ENCODE measurements at regions not wholly inside any gene's neighbourhood (a gene's known extent, or its start where the extent isn't known, plus 50 kb on each side); places are given as distances from the start of the nearest gene placed in this dataset.
"Not testable (repeated sequence)": the region's sequence is repeated elsewhere in the genome, so short reads cannot be mapped to it uniquely, and the experiment has no call there.

DNA sequence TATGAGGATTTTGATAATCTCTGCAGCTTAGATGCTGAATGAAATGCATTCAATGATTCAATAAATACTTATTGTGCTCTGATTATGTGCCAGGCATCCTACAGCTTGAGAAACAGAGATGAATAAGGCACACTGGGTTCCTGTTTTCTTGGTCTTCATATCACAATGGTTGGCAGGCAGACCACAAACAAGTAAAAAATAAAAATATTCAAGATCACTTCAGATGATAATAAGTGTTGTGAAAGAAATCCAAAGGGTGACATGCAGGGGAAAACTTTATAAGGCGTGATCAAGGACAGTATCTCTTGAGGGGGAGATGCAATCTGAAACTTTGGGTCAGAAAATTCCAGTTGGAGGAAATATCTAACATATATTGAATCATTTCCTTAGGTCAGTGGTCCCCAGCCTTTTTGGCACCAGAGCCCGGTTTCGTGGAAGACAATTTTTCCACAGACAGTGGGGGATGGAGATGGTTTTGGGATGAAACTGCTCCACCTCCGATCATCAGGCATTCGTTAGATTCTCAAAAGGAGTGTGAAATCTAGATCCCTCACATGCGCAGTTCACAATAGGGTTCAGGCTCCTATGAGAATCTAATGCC lies 73.7 kb upstream of the RAP1B start:
- H3K9me3 ChIP-seq (ENCODE audit: control extremely low read depth in 1 of 5, control insufficient read depth in 4 of 5, insufficient read depth in 2 of 5, low read depth in 1 of 5, low read length in 4 of 5) = peaks cover 0 to 5% (median 0%) of the 10 kb centered on the region in 5 experiments
- no peak overlapping the region for H3K4me3 ChIP-seq (ENCODE audit: control insufficient read depth in 1 of 7, extremely low read depth in 1 of 7, insufficient read depth in 4 of 7, low read depth in 2 of 7, low read length in 6 of 7)
- H3K27me3 ChIP-seq (replicated peaks in 2 of 5; ENCODE audit: control insufficient read depth in 4 of 5, insufficient read depth in 5 of 5, low read length in 4 of 5) = no peaks in the 10 kb centered on the region
- CTCF ChIA-PET = interaction anchor here (1.2 kb wide), 1 partner anchor 88 kb away, joined by 3 read pairs; no protein-coding TSS in a partner anchor
- 86% methylated on average over 6 of the region's 6 CpGs for WGBS (ENCODE audit: insufficient coverage)
- POLR2A ChIA-PET = interaction anchor here (1.4 kb wide), 1 partner anchor 74 kb away, joined by 4 read pairs; the partner anchor contains the start of gene RAP1B
- no peak overlapping the region for H3K27ac ChIP-seq (ENCODE audit: insufficient read depth in 1 of 2, low read depth in 1 of 2, low read length in 2 of 2, poor library complexity in 1 of 2, severe bottlenecking in 2 of 2)
- peaks cover 9 to 37% (median 31%) of the 10 kb centered on the region in 4 experiments for H3K4me1 ChIP-seq (ENCODE audit: control extremely low read depth in 1 of 4, control insufficient read depth in 4 of 4, insufficient read depth in 4 of 4, low read length in 3 of 4)
- H3K36me3 ChIP-seq (ENCODE audit: control insufficient read depth in 4 of 4, insufficient read depth in 4 of 4, low read length in 3 of 4) = no peaks in the 10 kb centered on the region
- DNase-seq = peak; percentile 44 to 88 (median 83)

DNA sequence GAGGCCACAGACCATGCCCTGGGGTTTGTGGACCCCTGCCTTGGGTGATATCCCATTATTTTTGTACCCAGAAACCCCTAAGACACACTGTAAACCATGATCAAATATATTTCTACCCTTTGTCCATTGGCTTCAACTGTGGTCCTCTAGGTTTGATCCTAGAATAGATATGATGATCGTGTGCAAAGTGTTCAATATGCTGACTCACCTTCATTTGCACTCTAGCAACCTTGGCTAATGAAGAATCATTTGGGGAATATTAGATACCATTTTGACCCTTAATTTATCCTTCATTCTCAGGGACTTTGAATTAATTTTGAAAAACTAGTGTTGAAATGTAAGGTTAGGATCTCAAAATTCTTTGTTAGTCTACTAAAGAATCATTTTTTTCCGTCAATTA lies 73.1 kb upstream of the RAP1B start:
- Histone ChIP-seq H3K27ac (ENCODE audit: insufficient read depth in 1 of 2, low read depth in 1 of 2, low read length in 2 of 2, poor library complexity in 1 of 2, severe bottlenecking in 2 of 2) (no peak overlapping the region), H3K4me3 (ENCODE audit: control insufficient read depth in 1 of 7, extremely low read depth in 1 of 7, insufficient read depth in 4 of 7, low read depth in 2 of 7, low read length in 6 of 7) (no peak overlapping the region), H3K36me3 (ENCODE audit: control insufficient read depth in 4 of 4, insufficient read depth in 4 of 4, low read length in 3 of 4) (no peaks in the 10 kb centered on the region), H3K4me1 (ENCODE audit: control extremely low read depth in 1 of 4, control insufficient read depth in 4 of 4, insufficient read depth in 4 of 4, low read length in 3 of 4) (peaks cover 9 to 37% (median 31%) of the 10 kb centered on the region in 4 experiments), H3K9me3 (ENCODE audit: control extremely low read depth in 1 of 5, control insufficient read depth in 4 of 5, insufficient read depth in 2 of 5, low read depth in 1 of 5, low read length in 4 of 5) (peaks cover 0 to 5% (median 0%) of the 10 kb centered on the region in 5 experiments), H3K27me3 (replicated peaks in 2 of 5; ENCODE audit: control insufficient read depth in 4 of 5, insufficient read depth in 5 of 5, low read length in 4 of 5) (no peaks in the 10 kb centered on the region)
- ChIA-PET CTCF (interaction anchor here (1.2 kb wide), 1 partner anchor 89 kb away, joined by 3 read pairs; no protein-coding TSS in a partner anchor), POLR2A (interaction anchor here (1.4 kb wide), 1 partner anchor 73 kb away, joined by 4 read pairs; the partner anchor contains the start of gene RAP1B)
- DNase-seq = no peak
- WGBS (ENCODE audit: insufficient coverage) = 100% methylated on average over 1 of the region's 2 CpGs

DNA sequence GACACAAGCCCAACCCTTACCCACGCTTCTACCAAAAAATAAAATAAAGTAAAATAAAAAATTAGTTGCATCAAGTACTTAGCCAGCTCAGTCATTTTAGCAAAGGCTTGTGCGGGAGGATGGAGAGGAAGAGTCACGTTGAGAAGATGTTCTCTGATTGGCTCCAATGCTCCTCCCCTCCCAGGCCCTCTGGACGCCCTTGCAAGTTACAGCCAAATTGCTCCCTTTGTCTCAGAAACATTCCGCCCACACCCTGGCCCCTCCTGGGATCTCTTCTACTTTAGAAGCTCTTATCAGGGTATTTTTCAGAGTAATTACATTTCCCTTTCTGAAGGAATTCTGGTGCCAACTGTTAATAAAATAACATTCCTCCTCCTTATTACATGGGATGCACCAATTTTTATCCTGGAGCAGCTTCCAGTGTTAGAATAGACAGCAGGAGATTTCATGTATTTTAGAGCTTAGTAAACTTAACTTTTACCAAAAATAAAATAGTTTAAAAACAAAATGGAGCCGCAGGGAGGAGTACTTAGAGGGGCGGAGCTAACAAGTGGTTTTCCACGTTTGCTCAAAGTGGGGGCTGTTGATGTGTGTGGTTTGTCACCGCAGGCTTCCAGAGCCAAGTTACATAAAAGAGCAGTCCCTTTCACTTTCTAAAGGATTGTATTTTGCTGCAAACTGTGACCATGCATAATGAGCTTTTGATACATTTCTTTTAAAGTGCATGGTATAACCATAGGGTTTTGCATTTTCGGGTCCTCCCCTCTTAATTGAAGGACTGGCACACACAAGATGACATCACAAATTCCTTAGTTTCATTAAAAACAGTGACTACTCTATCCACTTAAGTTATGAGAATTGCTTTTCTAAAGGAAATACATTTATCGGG lies 71.7 kb upstream of the RAP1B start:
- Histone ChIP-seq H3K27ac (ENCODE audit: insufficient read depth in 1 of 2, low read depth in 1 of 2, low read length in 2 of 2, poor library complexity in 1 of 2, severe bottlenecking in 2 of 2) (peak overlapping the region; percentile 50 to 78), H3K9me3 (ENCODE audit: control extremely low read depth in 1 of 5, control insufficient read depth in 4 of 5, insufficient read depth in 2 of 5, low read depth in 1 of 5, low read length in 4 of 5) (peaks cover 0 to 8% (median 0%) of the 10 kb centered on the region in 5 experiments), H3K27me3 (replicated peaks in 2 of 5; ENCODE audit: control insufficient read depth in 4 of 5, insufficient read depth in 5 of 5, low read length in 4 of 5) (no peaks in the 10 kb centered on the region), H3K4me1 (ENCODE audit: control extremely low read depth in 1 of 4, control insufficient read depth in 4 of 4, insufficient read depth in 4 of 4, low read length in 3 of 4) (peaks cover 9 to 37% (median 31%) of the 10 kb centered on the region in 4 experiments), H3K4me3 (ENCODE audit: control insufficient read depth in 1 of 7, extremely low read depth in 1 of 7, insufficient read depth in 4 of 7, low read depth in 2 of 7, low read length in 6 of 7) (peak overlapping the region in 6 of 7 experiments; percentile 19 to 66 (median 41)), H3K36me3 (ENCODE audit: control insufficient read depth in 4 of 4, insufficient read depth in 4 of 4, low read length in 3 of 4) (no peaks in the 10 kb centered on the region)
- ChIA-PET POLR2A (interaction anchor here (0.9 kb wide), 1 partner anchor 173 kb away, joined by 3 read pairs; no protein-coding TSS in a partner anchor), CTCF (interaction anchor here (0.9 to 1.9 kb wide), 5 partner anchors 12 to 181 kb away, joined by 3 to 5 read pairs (median 4); no protein-coding TSS in a partner anchor)
- WGBS (ENCODE audit: insufficient coverage) = 29% methylated on average over 7 of the region's 11 CpGs
- DNase-seq = peak; percentile 92 to 99 (median 98)

DNA sequence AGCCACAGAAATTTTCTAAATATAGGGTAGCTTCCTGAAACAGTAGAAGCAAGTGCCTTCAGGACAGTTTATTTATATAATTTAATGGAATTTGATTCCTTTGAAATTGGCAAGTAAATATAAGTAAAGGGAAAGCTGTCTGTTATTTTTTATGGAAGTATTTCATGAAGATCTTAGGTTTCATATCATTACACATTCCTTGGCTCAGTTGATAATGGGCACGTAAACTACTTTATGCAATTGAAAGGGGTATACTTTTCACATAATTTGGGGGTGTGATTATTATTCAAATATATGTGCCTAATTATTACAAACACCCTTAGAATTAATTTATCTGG lies 71.1 kb upstream of the RAP1B start:
- Histone ChIP-seq H3K4me3 (ENCODE audit: control insufficient read depth in 1 of 7, extremely low read depth in 1 of 7, insufficient read depth in 4 of 7, low read depth in 2 of 7, low read length in 6 of 7) (peak overlapping the region in 6 of 7 experiments; percentile 12 to 66 (median 41)), H3K4me1 (ENCODE audit: control extremely low read depth in 1 of 4, control insufficient read depth in 4 of 4, insufficient read depth in 4 of 4, low read length in 3 of 4) (peaks cover 9 to 37% (median 31%) of the 10 kb centered on the region in 4 experiments), H3K36me3 (ENCODE audit: control insufficient read depth in 4 of 4, insufficient read depth in 4 of 4, low read length in 3 of 4) (no peaks in the 10 kb centered on the region), H3K27ac (ENCODE audit: insufficient read depth in 1 of 2, low read depth in 1 of 2, low read length in 2 of 2, poor library complexity in 1 of 2, severe bottlenecking in 2 of 2) (peak overlapping the region; percentile 29 to 50), H3K27me3 (replicated peaks in 2 of 5; ENCODE audit: control insufficient read depth in 4 of 5, insufficient read depth in 5 of 5, low read length in 4 of 5) (no peaks in the 10 kb centered on the region), H3K9me3 (ENCODE audit: control extremely low read depth in 1 of 5, control insufficient read depth in 4 of 5, insufficient read depth in 2 of 5, low read depth in 1 of 5, low read length in 4 of 5) (peaks cover 0 to 8% (median 2%) of the 10 kb centered on the region in 5 experiments)
- no peak for DNase-seq
- CTCF ChIA-PET = interaction anchor here (0.9 to 1.9 kb wide), 4 partner anchors 12 to 181 kb away, joined by 3 to 5 read pairs (median 4); no protein-coding TSS in a partner anchor
- WGBS (ENCODE audit: insufficient coverage) = no CpG with 5 or more reads among the region's 1 CpG
- POLR2A ChIA-PET = interaction anchor here (0.9 kb wide), 1 partner anchor 174 kb away, joined by 3 read pairs; no protein-coding TSS in a partner anchor

DNA sequence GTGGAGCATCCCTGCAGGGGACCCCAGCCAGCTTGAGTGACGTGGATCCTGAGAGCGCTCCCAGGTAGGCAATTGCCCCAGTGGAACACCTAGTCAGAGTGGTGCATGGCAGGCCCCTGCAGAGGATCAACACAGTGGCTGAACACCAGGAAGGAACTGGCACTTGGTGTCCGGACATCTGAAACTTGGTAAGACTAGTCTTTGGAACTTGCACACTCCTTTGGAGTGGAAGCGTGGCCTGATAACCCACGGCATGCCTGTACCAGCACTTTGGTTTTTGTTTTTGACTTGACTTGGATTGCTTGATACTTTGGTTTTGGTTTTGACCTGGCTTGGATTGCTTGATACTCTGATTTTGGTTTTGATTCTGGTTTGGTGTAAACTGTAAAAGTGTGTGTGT lies 69.9 kb upstream of the RAP1B start:
- H3K27ac ChIP-seq (ENCODE audit: insufficient read depth in 1 of 2, low read depth in 1 of 2, low read length in 2 of 2, poor library complexity in 1 of 2, severe bottlenecking in 2 of 2); H3K4me3 ChIP-seq (ENCODE audit: control insufficient read depth in 1 of 7, extremely low read depth in 1 of 7, insufficient read depth in 4 of 7, low read depth in 2 of 7, low read length in 6 of 7); H3K36me3 ChIP-seq (ENCODE audit: control insufficient read depth in 4 of 4, insufficient read depth in 4 of 4, low read length in 3 of 4); CTCF ChIA-PET; H3K27me3 ChIP-seq (replicated peaks in 2 of 5; ENCODE audit: control insufficient read depth in 4 of 5, insufficient read depth in 5 of 5, low read length in 4 of 5); POLR2A ChIA-PET; DNase-seq: not testable (repeated sequence)
- H3K9me3 ChIP-seq (ENCODE audit: control extremely low read depth in 1 of 5, control insufficient read depth in 4 of 5, insufficient read depth in 2 of 5, low read depth in 1 of 5, low read length in 4 of 5) = peaks cover 0 to 15% (median 2%) of the 10 kb centered on the region in 5 experiments
- 100% methylated on average over 5 of the region's 5 CpGs for WGBS (ENCODE audit: insufficient coverage)
- peaks cover 9 to 37% (median 31%) of the 10 kb centered on the region in 4 experiments for H3K4me1 ChIP-seq (ENCODE audit: control extremely low read depth in 1 of 4, control insufficient read depth in 4 of 4, insufficient read depth in 4 of 4, low read length in 3 of 4)

DNA sequence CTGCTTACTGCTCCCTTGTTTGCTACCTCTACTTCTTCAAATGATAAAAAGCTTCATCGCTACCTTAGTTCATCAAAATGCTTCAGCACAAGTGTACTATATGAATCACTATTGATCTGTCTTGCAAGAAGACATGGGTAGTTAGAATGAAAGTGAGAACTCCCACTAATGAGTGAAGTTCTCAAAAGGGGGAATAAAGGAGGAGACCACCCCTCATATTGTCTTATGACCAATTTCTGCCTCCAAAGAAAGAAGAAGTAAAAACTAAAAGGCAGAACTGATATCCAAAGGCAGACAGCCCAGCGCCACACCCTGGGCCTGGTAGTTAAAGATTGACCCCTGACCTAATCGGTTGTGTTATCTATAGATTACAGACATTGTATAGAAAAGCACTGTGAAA lies 63.4 kb upstream of the RAP1B start:
- H3K27ac ChIP-seq (ENCODE audit: insufficient read depth in 1 of 2, low read depth in 1 of 2, low read length in 2 of 2, poor library complexity in 1 of 2, severe bottlenecking in 2 of 2); H3K4me1 ChIP-seq (ENCODE audit: control extremely low read depth in 1 of 4, control insufficient read depth in 4 of 4, insufficient read depth in 4 of 4, low read length in 3 of 4); POLR2A ChIA-PET; CTCF ChIA-PET; H3K4me3 ChIP-seq (ENCODE audit: control insufficient read depth in 1 of 7, extremely low read depth in 1 of 7, insufficient read depth in 4 of 7, low read depth in 2 of 7, low read length in 6 of 7); H3K27me3 ChIP-seq (replicated peaks in 2 of 5; ENCODE audit: control insufficient read depth in 4 of 5, insufficient read depth in 5 of 5, low read length in 4 of 5); H3K36me3 ChIP-seq (ENCODE audit: control insufficient read depth in 4 of 4, insufficient read depth in 4 of 4, low read length in 3 of 4): not testable (repeated sequence)
- 95% methylated on average over 2 of the region's 3 CpGs for WGBS (ENCODE audit: insufficient coverage)
- peak in 2 of 3 donors; percentile 37 to 47 for DNase-seq
- peaks cover 0 to 37% (median 5%) of the 10 kb centered on the region in 5 experiments for H3K9me3 ChIP-seq (ENCODE audit: control extremely low read depth in 1 of 5, control insufficient read depth in 4 of 5, insufficient read depth in 2 of 5, low read depth in 1 of 5, low read length in 4 of 5)

Measured in common myeloid progenitor, CD34-positive (primary cell).